IMR-90 (cell line): ENCODE measurements at regions not wholly inside any gene's neighbourhood (a gene's known extent, or its start where the extent isn't known, plus 50 kb on each side); places are given as distances from the start of the nearest gene placed in this dataset.

Experiments used
- ATAC-seq: fragments of 200-7000 bp; cut with Tn5 transposase; 2 replicates; pipeline ENCODE4 v1.9.1; 2020; ENCODE audit warnings: low read depth, mild to moderate bottlenecking, moderate library complexity
- BruUV-seq: library from RNA; stranded (reverse); fragments of 400-500 nt; replicated peaks from 2 replicates; lab custom pipeline; 2021; lab: Mats Ljungman, UMichigan
- CTCF ChIA-PET: fragments of 300-600 bp; formaldehyde crosslinking; extraction: SDS; loops from one replicate; lab custom pipeline; 2021; ENCODE audit warnings: antibody characterized with exemption; lab: Yijun Ruan, JAX
- POLR2A ChIA-PET: fragments of 300-600 bp; sonication (Branson Sonifier 250); formaldehyde crosslinking; loops from one replicate; lab custom pipeline; 2022; ENCODE audit warnings: antibody characterized with exemption; ENCODE audit not compliant: unreplicated experiment; lab: Charles Lee
- DNase-seq: peaks from one replicate; pipeline ENCODE4 v3.0.0; 2013
- H2AFZ ChIP-seq: replicated peaks from 2 replicates; pipeline ENCODE3; 2013; ENCODE audit warnings: low read length, mild to moderate bottlenecking; ENCODE audit not compliant: poor library complexity
- H2AK5ac ChIP-seq: 2 replicates; pipeline ENCODE4 v1.6.1; 2013; ENCODE audit warnings: low read depth, low read length, inconsistent platforms
- H2AK9ac ChIP-seq: replicated peaks from 2 replicates; pipeline ENCODE3; 2013; ENCODE audit warnings: mild to moderate bottlenecking, low read depth, low read length, moderate library complexity; ENCODE audit not compliant: poor library complexity
- H2BK120ac ChIP-seq: 2 replicates; pipeline ENCODE4 v1.6.1; 2013; ENCODE audit warnings: low read depth, low read length, inconsistent platforms
- H2BK15ac ChIP-seq: 3 replicates; pipeline ENCODE4 v1.6.1; 2013; ENCODE audit warnings: low read depth, low read length, inconsistent platforms
- H2BK20ac ChIP-seq: 2 replicates; pipeline ENCODE4 v1.6.1; 2013; ENCODE audit warnings: low read depth, mild to moderate bottlenecking, inconsistent platforms, low read length, moderate library complexity
- H2BK5ac ChIP-seq: 2 replicates; pipeline ENCODE4 v1.6.1; 2013; ENCODE audit warnings: mild to moderate bottlenecking, low read depth, low read length, inconsistent platforms; ENCODE audit not compliant: poor library complexity, severe bottlenecking
- H3K14ac ChIP-seq: replicated peaks from 2 replicates; pipeline ENCODE4 v1.6.1; 2013; ENCODE audit warnings: low read depth, low read length, inconsistent platforms
- H3K18ac ChIP-seq: 2 replicates; pipeline ENCODE4 v1.6.1; 2013; ENCODE audit warnings: low read depth, low read length, control low read depth
- H3K23ac ChIP-seq: 2 replicates; pipeline ENCODE4 v1.6.1; 2013; ENCODE audit warnings: low read depth, low read length, inconsistent platforms
- H3K27ac ChIP-seq: 2 replicates; pipeline ENCODE4 v1.5.1; 2013; ENCODE audit warnings: mild to moderate bottlenecking, control low read depth, low read length; ENCODE audit not compliant: insufficient read depth
- H3K27me3 ChIP-seq: 2 replicates; pipeline ENCODE4 v1.6.1; 2013; ENCODE audit warnings: low read length; ENCODE audit not compliant: control insufficient read depth, insufficient read depth
- H3K36me3 ChIP-seq: 2 replicates; pipeline ENCODE4 v1.6.1; 2013; ENCODE audit warnings: low read length, mixed read lengths; ENCODE audit not compliant: control insufficient read depth, insufficient read depth
- H3K4ac ChIP-seq: 2 replicates; pipeline ENCODE4 v1.6.1; 2013; ENCODE audit warnings: low read depth, low read length, inconsistent platforms
- H3K4me1 ChIP-seq: 2 replicates; pipeline ENCODE4 v1.6.1; 2013; ENCODE audit warnings: low read length, mixed read lengths; ENCODE audit not compliant: control insufficient read depth, insufficient read depth
- H3K4me2 ChIP-seq: 2 replicates; pipeline ENCODE4 v1.6.1; 2013; ENCODE audit warnings: low read depth, mild to moderate bottlenecking, control low read depth, low read length, moderate library complexity
- H3K4me3 ChIP-seq: 2 replicates; pipeline ENCODE4 v1.5.1; 2013; ENCODE audit warnings: low read depth, mild to moderate bottlenecking, control low read depth, low read length, moderate library complexity; ENCODE audit not compliant: insufficient read depth
- H3K56ac ChIP-seq: 2 replicates; pipeline ENCODE4 v1.6.1; 2013; ENCODE audit warnings: low read length, inconsistent platforms; ENCODE audit not compliant: insufficient read depth; ENCODE audit errors: extremely low read depth
- H3K79me1 ChIP-seq, 2 experiments: 2 replicates each; pipeline ENCODE4 v1.6.1; 2013; ENCODE audit warnings: low read length in 2 of 2, inconsistent platforms in 1 of 2, low read depth in 1 of 2
- H3K9ac ChIP-seq: 2 replicates; pipeline ENCODE4 v1.6.1; 2013; ENCODE audit warnings: low read depth, low read length, control low read depth
- H3K9me1 ChIP-seq: 2 replicates; pipeline ENCODE4 v1.6.1; 2013; ENCODE audit warnings: low read length, inconsistent platforms; ENCODE audit not compliant: insufficient read depth
- H3K9me3 ChIP-seq: 2 replicates; pipeline ENCODE4 v1.6.1; 2013; ENCODE audit warnings: low read length; ENCODE audit not compliant: control insufficient read depth, insufficient read depth
- H4K20me1 ChIP-seq: 2 replicates; pipeline ENCODE4 v1.6.1; 2013; ENCODE audit warnings: low read length, inconsistent platforms; ENCODE audit not compliant: insufficient read depth
- H4K5ac ChIP-seq: 2 replicates; pipeline ENCODE4 v1.6.1; 2013; ENCODE audit warnings: mild to moderate bottlenecking, low read depth, low read length, control low read depth
- H4K8ac ChIP-seq, 2 experiments: 2 replicates each; pipeline ENCODE4 v1.6.1; 2013; ENCODE audit warnings: low read depth in 2 of 2, low read length in 2 of 2, control low read depth in 1 of 2, inconsistent platforms in 1 of 2
- H4K91ac ChIP-seq: 2 replicates; pipeline ENCODE4 v1.6.1; 2013; ENCODE audit warnings: low read depth, low read length, inconsistent platforms; ENCODE audit not compliant: insufficient read depth
- BHLHE40 ChIP-seq: fragments of 150-350 bp; IDR thresholded peaks from 2 replicates; pipeline ENCODE4 v1.6.1; 2016; ENCODE audit warnings: mild to moderate bottlenecking, low read depth, low read length
- SMC3 ChIP-seq: fragments of 150-350 bp; IDR thresholded peaks from 2 replicates; pipeline ENCODE4 v1.6.1; 2016; ENCODE audit warnings: low read depth, mild to moderate bottlenecking, antibody characterized with exemption, low read length, moderate library complexity
- WGBS, 2 experiments: methylation state at CpG; one replicate each; pipeline versions ENCODE4 v1.1.5 to v1.1.7; 2013; ENCODE audit warnings: missing lambda C conversion rate in 2 of 2; ENCODE audit not compliant: insufficient read length in 1 of 2; ENCODE audit errors: extremely low coverage in 2 of 2; 5-methylcytosine and 5-hydroxymethylcytosine counted together
- dilution Hi-C: fragments of 300-500 bp; cut with HindIII; formaldehyde crosslinking; loops from one replicate; pipeline ENCODE4 v1.14.3; 2018; ENCODE audit warnings: low sequenced_read_pairs; ENCODE audit not compliant: unreplicated experiment
- in situ Hi-C: fragments of 300-500 bp; cut with MboI; formaldehyde crosslinking; loops from 3 replicates; pipeline ENCODE4 v1.14.3; 2019; ENCODE audit warnings: low sequenced_read_pairs, inconsistent platforms, mixed read lengths
- intact Hi-C: fragments of 100-400 bp; cut with micrococcal nuclease; formaldehyde crosslinking; loops from 2 replicates; pipeline ENCODE4 v1.10.0; 2022
- TF ChIP-seq, protein P1 (sequence below): fragments of 150-350 bp; IDR thresholded peaks from 2 replicates; pipeline ENCODE4 v1.6.1; 2017; ENCODE audit warnings: mild to moderate bottlenecking, antibody characterized with exemption, low read length, low read depth

- POLR2A ChIA-PET = no interaction called here
- Histone ChIP-seq H3K9me1 (no peaks in the 10 kb centered on the region), H3K23ac (no peak overlapping the region), H4K8ac (no peak overlapping the region), H2BK120ac (no peak overlapping the region), H2BK15ac (no peak overlapping the region), H3K27me3 (no peaks in the 10 kb centered on the region), H2AK5ac (no peak overlapping the region), H4K5ac (no peak overlapping the region), H2BK20ac (no peak overlapping the region), H3K4ac (no peak overlapping the region), H3K79me1 (no peaks in the 10 kb centered on the region), H3K9ac (no peak overlapping the region), H3K4me3 (no peak overlapping the region), H3K4me1 (no peaks in the 10 kb centered on the region), H2BK5ac (no peak overlapping the region), H4K91ac (no peak overlapping the region), H3K36me3 (no peaks in the 10 kb centered on the region), H3K14ac (no peak overlapping the region), H3K56ac (no peak overlapping the region), H2AFZ (no peak overlapping the region), H2AK9ac (no peak overlapping the region), H4K20me1 (no peaks in the 10 kb centered on the region), H3K9me3 (no peaks in the 10 kb centered on the region), H3K18ac (no peak overlapping the region), H3K4me2 (no peak overlapping the region), H3K27ac (no peak overlapping the region)
- CTCF ChIA-PET = no interaction called here
- BruUV-seq = no TSS peak
- ATAC-seq (no peak), DNase-seq (no peak)
- intact Hi-C loops = no loop called here
- TF ChIP-seq, protein P1, sequence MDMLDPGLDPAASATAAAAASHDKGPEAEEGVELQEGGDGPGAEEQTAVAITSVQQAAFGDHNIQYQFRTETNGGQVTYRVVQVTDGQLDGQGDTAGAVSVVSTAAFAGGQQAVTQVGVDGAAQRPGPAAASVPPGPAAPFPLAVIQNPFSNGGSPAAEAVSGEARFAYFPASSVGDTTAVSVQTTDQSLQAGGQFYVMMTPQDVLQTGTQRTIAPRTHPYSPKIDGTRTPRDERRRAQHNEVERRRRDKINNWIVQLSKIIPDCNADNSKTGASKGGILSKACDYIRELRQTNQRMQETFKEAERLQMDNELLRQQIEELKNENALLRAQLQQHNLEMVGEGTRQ = no peak
- TF ChIP-seq SMC3 (no peak), BHLHE40 (no peak)
- no CpG with 5 or more reads among the region's 4 CpGs for WGBS, 2 experiments
- dilution Hi-C loops = no loop called here
- in situ Hi-C loops = no loop called here
These were observed 171.9 kb downstream of the MAGEB5 start for GRCh38 chrX:26387906-26388305.
